GM12878 (cell line): ENCODE measurements at regions not wholly inside any gene's neighbourhood (a gene's known extent, or its start where the extent isn't known, plus 50 kb on each side); places are given as distances from the start of the nearest gene placed in this dataset.
A peak's percentile ranks its signal among the peaks of the same experiment; 100 is the strongest.

Experiments
- ATAC-seq: fragments of 200-7000 bp; cut with Tn5 transposase; 3 replicates; pipeline ENCODE4 v1.9.1; 2020; ENCODE audit warnings: mild to moderate bottlenecking, moderate library complexity
- BruUV-seq: library from RNA; stranded (reverse); fragments of 400-500 nt; replicated peaks from 2 replicates; lab custom pipeline; 2021; lab: Mats Ljungman, UMichigan
- CTCF ChIA-PET: fragments of 300-600 bp; sonication (Branson Sonifier 250); formaldehyde crosslinking; extraction: SDS; loops from one replicate; lab custom pipeline; 2021; ENCODE audit warnings: inconsistent platforms; lab: Yijun Ruan, JAX
- POLR2A ChIA-PET: fragments of 350-600 bp; formaldehyde crosslinking; extraction: SDS; loops from one replicate; lab custom pipeline; 2021; ENCODE audit warnings: inconsistent platforms; lab: Charles Lee
- RAD21 ChIA-PET: fragments of 300-600 bp; sonication (Branson Sonifier 250); formaldehyde crosslinking; loops from one replicate; lab custom pipeline; 2023; ENCODE audit warnings: antibody characterized with exemption; ENCODE audit not compliant: unreplicated experiment; lab: Charles Lee
- SMC1A ChIA-PET: fragments of 300-600 bp; sonication (Branson Sonifier 250); formaldehyde crosslinking; loops from one replicate; lab custom pipeline; 2023; ENCODE audit not compliant: unreplicated experiment, uncharacterized antibody; lab: Charles Lee
- DNase-seq: peaks from one replicate; pipeline ENCODE4 v3.0.0-alpha.2; 2011; ENCODE audit warnings: low read depth, low spot score
- FAIRE-seq: peaks from 3 replicates; lab custom pipeline; 2011; peaks lifted over from hg19 to GRCh38; lab: Jason Lieb, UNC
- H2AFZ ChIP-seq: 2 replicates; pipeline ENCODE4 v1.6.0; 2011; ENCODE audit warnings: low read depth, low read length, control low read depth; ENCODE audit not compliant: control insufficient read depth
- H3K27ac ChIP-seq: 2 replicates; pipeline ENCODE4 v1.5.1; 2011; ENCODE audit warnings: control low read depth; ENCODE audit not compliant: control insufficient read depth, insufficient read depth
- H3K27me3 ChIP-seq, 2 experiments: replicated peaks in 1 of 2; 2 replicates each; pipeline versions ENCODE4 v1.6.0 to v1.6.1; 2011; ENCODE audit warnings: low read length in 1 of 2; ENCODE audit not compliant: control insufficient read depth in 2 of 2, insufficient read depth in 2 of 2
- H3K36me3 ChIP-seq, 2 experiments: 2 replicates each; pipeline ENCODE4 v1.5.1; 2011; ENCODE audit warnings: low read length in 1 of 2; ENCODE audit not compliant: control insufficient read depth in 2 of 2, insufficient read depth in 2 of 2
- H3K4me1 ChIP-seq: 2 replicates; pipeline ENCODE4 v1.6.1; 2011; ENCODE audit warnings: mild to moderate bottlenecking, low read length, moderate library complexity, mixed read lengths; ENCODE audit not compliant: control insufficient read depth, insufficient read depth
- H3K4me2 ChIP-seq: 2 replicates; pipeline ENCODE4 v1.6.0; 2011; ENCODE audit warnings: control low read depth; ENCODE audit not compliant: control insufficient read depth, insufficient read depth
- H3K4me3 ChIP-seq: fragments of 200-600 bp; sonication (generic); 2 replicates; pipeline ENCODE4 v1.5.1; 2016
- H3K79me2 ChIP-seq: 2 replicates; pipeline ENCODE4 v1.6.0; 2011; ENCODE audit warnings: low read length; ENCODE audit not compliant: control insufficient read depth, insufficient read depth
- H3K9ac ChIP-seq: 2 replicates; pipeline ENCODE4 v1.8.0; 2011; ENCODE audit warnings: low read length, control low read depth, mixed read lengths; ENCODE audit not compliant: control insufficient read depth, insufficient read depth
- H3K9me3 ChIP-seq: replicated peaks from 3 replicates; pipeline ENCODE4 v1.5.1; 2011; ENCODE audit warnings: mild to moderate bottlenecking, low read length; ENCODE audit not compliant: control insufficient read depth, insufficient read depth
- H4K20me1 ChIP-seq: 2 replicates; pipeline ENCODE4 v1.6.0; 2011; ENCODE audit not compliant: control insufficient read depth, insufficient read depth
- BMI1 ChIP-seq: fragments of 450-650 bp; IDR thresholded peaks from 2 replicates; pipeline ENCODE4 v1.6.1; 2016; ENCODE audit warnings: mild to moderate bottlenecking, moderate library complexity, borderline replicate concordance
- CREB1 ChIP-seq: IDR thresholded peaks from 2 replicates; pipeline ENCODE4 v1.6.1; 2012; ENCODE audit warnings: low read depth, mild to moderate bottlenecking, inconsistent platforms
- CREM ChIP-seq: IDR thresholded peaks from 2 replicates; pipeline ENCODE4 v1.6.1; 2014; ENCODE audit warnings: antibody characterized with exemption, low read depth
- EED ChIP-seq: sonication (generic); IDR thresholded peaks from 2 replicates; pipeline ENCODE4 v1.6.1; 2016; ENCODE audit warnings: antibody characterized with exemption, low read depth
- PAX8 ChIP-seq: fragments of 450-650 bp; IDR thresholded peaks from 2 replicates; pipeline ENCODE4 v1.6.1; 2017; ENCODE audit warnings: mild to moderate bottlenecking, moderate library complexity
- SIX5 ChIP-seq: IDR thresholded peaks from 2 replicates; pipeline ENCODE4 v1.6.1; 2011; ENCODE audit warnings: mild to moderate bottlenecking, low read depth, low read length, moderate library complexity; ENCODE audit not compliant: severe bottlenecking
- SPI1 ChIP-seq: IDR thresholded peaks from 2 replicates; pipeline ENCODE4 v1.6.1; 2011; ENCODE audit warnings: low read depth, mild to moderate bottlenecking, low read length, moderate library complexity, borderline replicate concordance; ENCODE audit not compliant: insufficient read depth
- USF2 ChIP-seq: IDR thresholded peaks from 2 replicates; pipeline ENCODE4 v1.6.1; 2011; ENCODE audit warnings: low read depth, low read length, improper control_type of control experiment, borderline replicate concordance
- ZNF24 ChIP-seq: fragments of 450-650 bp; IDR thresholded peaks from 2 replicates; pipeline ENCODE4 v1.6.1; 2017; ENCODE audit warnings: antibody characterized with exemption, mild to moderate bottlenecking
- ZSCAN29 ChIP-seq: fragments of 450-650 bp; IDR thresholded peaks from 2 replicates; pipeline ENCODE4 v1.6.1; 2017; ENCODE audit warnings: mild to moderate bottlenecking, moderate library complexity
- WGBS: methylation state at CpG from one replicate; pipeline ENCODE4 v1.1.6; 2016; ENCODE audit warnings: low lambda C conversion rate; ENCODE audit not compliant: insufficient replicate concordance, insufficient coverage; ENCODE audit errors: missing lambda C conversion rate; 5-methylcytosine and 5-hydroxymethylcytosine counted together
- in situ Hi-C: fragments of 300-500 bp; cut with MboI; formaldehyde crosslinking; loops from 9 replicates; pipeline ENCODE4 v1.14.3; 2018; ENCODE audit warnings: mixed read lengths
- intact Hi-C: fragments of 100-400 bp; cut with micrococcal nuclease; formaldehyde crosslinking; loops from one replicate; pipeline ENCODE4 v1.14.2; 2022; ENCODE audit not compliant: unreplicated experiment

DNA sequence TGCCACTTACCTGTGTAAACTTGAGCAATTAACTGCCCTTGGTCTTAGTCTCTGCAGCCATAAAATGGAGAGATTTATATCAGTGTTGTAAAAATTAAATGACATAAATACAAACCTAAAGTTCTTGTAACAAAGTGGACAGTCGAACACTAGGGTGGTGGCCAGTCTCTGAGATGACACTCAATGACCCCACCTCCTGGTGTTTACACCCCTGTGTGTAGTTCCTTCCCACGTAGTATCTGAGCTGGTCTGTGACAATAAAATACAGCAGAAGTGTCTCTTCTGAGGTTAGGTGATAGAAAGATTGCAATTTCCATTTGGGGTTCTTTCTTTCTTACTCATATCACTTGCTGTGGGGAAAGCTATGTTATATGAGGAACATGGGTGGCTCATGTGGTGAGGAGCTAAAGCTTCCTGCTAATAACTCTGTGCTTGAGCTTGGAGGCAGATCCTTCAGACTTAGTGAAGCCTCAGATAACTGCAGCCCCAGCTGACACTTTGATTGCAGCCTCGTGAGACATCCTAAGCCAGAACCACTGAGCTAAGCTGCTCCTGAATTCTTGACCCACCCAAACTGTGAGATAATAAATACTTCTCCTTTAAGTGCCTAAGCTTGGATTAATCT is 173.4 kb upstream of the CHD1 start:
- intact Hi-C loops: no loop called here

DNA sequence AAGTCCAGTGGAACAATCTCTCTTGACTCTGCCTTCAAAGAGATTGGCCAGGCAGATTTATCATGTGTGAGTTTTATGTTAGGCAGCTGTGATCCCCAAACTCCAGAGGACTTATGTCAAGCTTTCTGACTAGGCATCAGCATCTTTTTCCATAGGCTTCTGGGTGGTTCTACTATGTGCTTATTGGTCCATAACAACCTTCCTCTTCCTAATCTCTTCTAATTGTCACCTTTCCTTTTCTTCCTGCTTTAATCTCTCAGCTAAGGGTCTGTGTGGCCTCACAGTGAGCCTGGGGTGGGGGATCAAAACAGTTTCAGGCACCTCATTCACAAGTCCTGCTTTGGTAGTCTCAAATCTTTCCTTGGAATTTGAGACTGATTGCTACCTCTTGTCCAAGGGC is 170.9 kb upstream of the CHD1 start:
- no TSS peak for BruUV-seq
- Histone ChIP-seq H3K4me3 (no peak overlapping the region), H3K36me3 (no peaks in the 10 kb centered on the region), H3K27me3 (no peaks in the 10 kb centered on the region), H3K79me2 (no peaks in the 10 kb centered on the region), H3K9me3 (no peaks in the 10 kb centered on the region), H2AFZ (no peak overlapping the region), H3K9ac (no peak overlapping the region), H3K27ac (no peak overlapping the region), H3K4me2 (no peak overlapping the region), H4K20me1 (no peaks in the 10 kb centered on the region), H3K4me1 (no peaks in the 10 kb centered on the region)
- TF ChIP-seq ZSCAN29 (no peak), EED (no peak)
- ChIA-PET CTCF (interaction anchor here (1.3 kb wide), 1 partner anchor 12 kb away, joined by 3 read pairs; no protein-coding TSS in a partner anchor), RAD21 (no interaction called here), POLR2A (no interaction called here), SMC1A (no interaction called here)
- FAIRE-seq (no peak), ATAC-seq (no peak), DNase-seq (no peak)
- in situ Hi-C loops (no loop called here), intact Hi-C loops (no loop called here)

More for the DNA sequence above, 173.4 kb upstream of the CHD1 start:
- Histone ChIP-seq H3K27me3 (no peaks in the 10 kb centered on the region), H3K4me1 (no peaks in the 10 kb centered on the region), H4K20me1 (no peaks in the 10 kb centered on the region), H2AFZ (no peak overlapping the region), H3K9ac (no peak overlapping the region), H3K27ac (no peak overlapping the region), H3K36me3 (no peaks in the 10 kb centered on the region), H3K4me3 (no peak overlapping the region), H3K79me2 (no peaks in the 10 kb centered on the region), H3K4me2 (no peak overlapping the region), H3K9me3 (no peaks in the 10 kb centered on the region)
- ChIA-PET SMC1A (interaction anchor here (0.7 to 1.3 kb wide), 2 partner anchors 10 to 65 kb away, joined by 3 read pairs; no protein-coding TSS in a partner anchor), CTCF (interaction anchor here (0.7 to 4.4 kb wide), 5 partner anchors 11 to 1342 kb away, joined by 3 to 38 read pairs (median 3); no protein-coding TSS in a partner anchor), RAD21 (no interaction called here), POLR2A (interaction anchor here (0.6 kb wide), 1 partner anchor 830 kb away, joined by 3 read pairs; no protein-coding TSS in a partner anchor)
- WGBS: 2% methylated on average over 3 of the region's 3 CpGs
- no TSS peak for BruUV-seq
- no peak for DNase-seq
- no peak for TF ChIP-seq SPI1
- no peak for TF ChIP-seq BMI1
- no peak for TF ChIP-seq CREB1
- TF ChIP-seq SIX5: no peak
- TF ChIP-seq ZNF24: no peak
- no peak for TF ChIP-seq USF2
- no peak for TF ChIP-seq PAX8
- TF ChIP-seq CREM: no peak
- ATAC-seq: peak; percentile 35; the same call in 2 of the 3 replicates
- FAIRE-seq: no peak
- in situ Hi-C loops: no loop called here
